GM18861 (cell line): ENCODE measurements at regions not wholly inside any gene's neighbourhood (a gene's known extent, or its start where the extent isn't known, plus 50 kb on each side); places are given as distances from the start of the nearest gene placed in this dataset.

Source experiments
- ATAC-seq: cut with Tn5 transposase; IDR thresholded peaks from one replicate; pipeline ENCODE4 v1.9.1; 2021; ENCODE audit not compliant: unreplicated experiment

DNA sequence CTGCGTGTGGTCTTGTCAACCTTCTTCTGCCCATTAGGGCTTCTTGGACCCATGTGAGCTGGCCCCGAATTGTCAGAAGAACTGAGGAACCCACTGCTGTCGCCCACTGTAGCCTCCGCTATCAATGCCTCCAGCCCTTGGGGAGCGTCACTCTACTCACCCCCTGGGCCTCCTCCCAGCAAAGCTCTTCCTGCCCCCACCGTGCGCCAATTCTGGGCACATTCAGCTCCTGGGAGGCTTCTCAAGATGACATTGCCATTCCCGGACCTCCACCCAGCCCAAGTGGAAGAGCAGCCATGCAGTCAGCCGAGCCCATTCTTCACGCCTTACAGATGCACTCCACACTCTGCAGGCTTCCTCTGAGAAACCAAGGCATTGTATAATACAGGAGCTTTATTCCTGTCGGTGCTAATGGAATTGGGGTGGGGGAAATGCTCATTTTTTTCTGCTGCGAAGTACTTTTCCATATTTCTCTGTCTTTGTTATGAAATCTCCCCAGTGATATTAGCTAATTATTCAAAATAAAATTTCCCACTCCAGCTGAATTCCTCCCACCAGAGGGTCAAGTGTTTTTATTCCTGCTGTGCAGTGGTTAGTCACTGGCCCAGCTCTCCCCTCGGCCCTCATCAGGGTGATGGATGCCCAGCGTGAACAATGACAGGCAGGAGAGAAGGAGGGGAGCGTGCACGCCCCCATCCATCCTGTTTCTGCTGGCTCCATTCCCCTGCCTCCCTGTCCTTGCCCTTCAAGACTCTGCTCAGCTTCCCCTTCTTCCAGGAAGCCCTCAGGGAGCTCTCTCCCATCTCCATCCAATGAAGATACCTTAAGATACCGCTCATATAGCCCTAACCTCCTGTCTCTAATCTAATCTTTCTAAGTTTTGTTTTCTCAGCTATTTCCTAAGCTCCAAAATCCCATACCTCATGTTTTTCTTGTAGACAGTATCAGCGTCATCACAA, 87.7 kb downstream of the C16orf95 start:
- no peak for ATAC-seq

DNA sequence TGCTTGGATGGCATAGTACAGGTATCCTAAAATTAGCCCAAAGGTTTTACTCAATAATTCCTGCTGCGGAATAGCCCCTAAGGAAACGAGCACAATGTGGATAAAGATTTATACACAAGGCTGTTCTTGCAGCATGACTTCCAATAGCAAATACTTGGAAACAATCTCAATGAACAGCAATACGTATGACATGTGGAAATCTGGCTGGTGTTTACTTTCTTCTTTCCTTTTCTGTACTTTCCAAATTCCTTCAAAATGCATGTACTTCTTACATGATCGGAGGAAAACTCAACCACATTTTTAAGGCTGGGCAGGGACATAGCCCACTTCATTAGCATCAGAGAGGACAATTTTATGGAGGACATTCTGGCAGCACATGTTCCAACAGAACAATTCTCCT, 86.6 kb downstream of the C16orf95 start:
- ATAC-seq: no peak

DNA sequence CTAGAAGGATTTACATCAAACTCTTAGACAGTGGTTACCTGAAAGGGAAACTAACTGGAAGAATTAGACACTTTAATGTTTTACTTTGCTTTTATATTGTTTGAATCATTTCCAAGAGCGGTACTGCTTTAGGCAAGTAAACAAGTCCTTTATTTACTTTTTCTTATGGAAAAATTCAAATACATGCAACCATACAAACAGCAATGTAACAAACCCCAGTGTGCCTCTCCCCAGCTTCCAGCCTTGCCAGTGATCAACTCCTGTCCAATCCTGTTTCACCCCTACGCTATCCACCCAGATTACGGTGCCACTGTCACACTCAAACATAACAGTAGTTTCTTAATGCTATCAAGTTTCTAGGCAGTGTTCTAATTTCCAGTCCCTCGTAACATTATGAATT, 85.9 kb downstream of the C16orf95 start:
- no peak for ATAC-seq

DNA sequence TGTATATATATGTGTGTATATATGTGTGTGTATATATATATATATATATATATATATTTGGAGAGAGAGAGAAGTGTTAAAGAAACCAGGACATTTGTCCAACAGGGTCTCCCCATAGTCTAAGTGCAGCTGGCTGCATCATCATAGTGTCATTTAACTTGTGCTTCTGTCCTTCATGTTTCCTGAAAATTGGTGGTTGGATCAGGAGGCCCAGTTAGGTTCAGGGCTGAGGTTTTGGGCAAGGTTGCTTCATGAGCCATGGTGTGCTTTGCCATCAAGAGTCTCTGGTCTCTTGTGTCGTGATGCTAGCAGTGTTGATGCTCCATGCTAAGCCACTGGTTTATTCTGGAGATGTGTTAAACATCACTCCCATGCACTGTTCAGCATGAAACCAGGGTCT, 85.3 kb downstream of the C16orf95 start:
- ATAC-seq: no peak

GRCh38 chr16:87233928-87234327, 83.3 kb downstream of the C16orf95 start:
- ATAC-seq: no peak

- ATAC-seq: no peak
Observed at GRCh38 chr16:87234601-87235000, 82.6 kb downstream of the C16orf95 start.

DNA sequence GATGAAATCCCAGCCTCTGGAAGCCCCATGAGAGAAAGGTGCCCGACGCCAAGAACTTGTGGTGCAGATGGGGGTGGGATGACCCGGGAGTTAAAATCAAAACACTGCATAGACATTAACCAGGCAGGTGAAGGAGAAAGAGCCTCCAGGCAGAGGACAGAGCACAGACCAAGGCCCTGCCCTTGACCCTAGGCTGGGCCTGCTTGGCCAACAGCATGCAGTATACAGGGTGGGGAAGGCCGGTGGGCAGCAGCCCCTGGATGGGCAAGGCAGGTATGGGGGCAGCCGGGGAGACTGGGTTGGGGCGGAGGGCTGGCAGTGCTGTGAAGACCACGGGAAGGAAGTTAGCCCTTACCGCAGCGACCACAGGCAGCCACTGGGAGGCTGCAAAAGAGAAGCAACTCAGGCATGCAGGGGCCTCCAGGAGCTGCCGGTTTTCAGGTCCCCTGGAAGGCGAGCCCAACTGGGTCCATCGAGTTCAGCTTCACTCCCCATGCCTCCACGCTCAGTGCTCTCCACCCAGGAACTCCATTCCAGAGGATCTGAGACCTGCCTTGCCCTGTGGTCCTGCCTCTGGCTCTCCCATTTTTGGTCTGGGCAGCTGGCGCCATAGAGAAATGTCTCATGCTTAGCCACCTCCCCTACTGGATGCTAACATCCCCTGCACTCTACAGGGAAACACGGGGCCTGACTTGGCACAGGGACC, 81.2 kb downstream of the C16orf95 start:
- no peak for ATAC-seq

DNA sequence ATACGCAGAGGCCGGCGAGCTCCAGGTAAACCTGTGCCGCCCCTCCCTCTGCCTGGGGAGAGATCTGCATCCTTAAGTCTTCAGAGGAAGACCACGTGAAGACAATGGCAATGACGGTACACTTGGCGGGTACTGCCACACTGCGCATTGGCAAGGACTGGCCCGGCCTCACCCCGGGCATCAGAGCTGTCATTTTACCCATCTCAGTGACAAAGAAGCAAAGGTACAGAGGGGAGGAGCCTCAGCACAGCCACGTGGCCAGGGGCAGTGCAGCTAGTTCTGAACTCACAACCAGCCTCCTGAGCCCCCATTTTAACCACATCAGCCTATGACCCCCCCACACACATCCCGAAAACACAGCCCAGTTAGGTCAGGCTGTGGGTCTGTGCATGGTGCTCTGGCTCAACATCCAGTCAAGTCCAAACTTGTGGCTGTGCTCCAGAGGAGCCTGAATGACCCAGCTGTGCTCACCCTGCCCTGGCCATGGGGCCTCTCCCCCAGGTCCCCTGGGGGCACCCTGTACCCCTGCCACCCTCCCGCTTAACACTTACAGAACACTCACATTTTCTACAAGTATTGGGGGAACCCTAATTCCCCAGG, 80.6 kb downstream of the C16orf95 start:
- ATAC-seq: no peak

DNA sequence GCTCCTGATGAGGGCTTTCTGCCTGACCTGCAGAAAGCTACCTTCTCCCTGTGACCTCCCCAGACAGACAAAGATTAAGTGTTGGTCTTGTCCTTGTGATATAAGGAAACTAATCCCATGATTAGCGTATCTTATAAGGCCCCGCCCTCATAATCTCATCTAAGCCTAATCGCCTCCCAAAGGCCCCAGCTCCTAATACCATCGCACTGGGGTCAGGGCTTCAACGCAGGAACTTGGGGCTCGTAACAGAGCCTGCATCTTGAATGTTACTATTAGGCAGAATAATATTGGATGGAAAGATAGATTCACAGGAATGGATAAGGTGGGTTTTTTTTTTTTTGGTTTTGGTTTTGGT, 78.9 kb downstream of the C16orf95 start:
- ATAC-seq: no peak

DNA sequence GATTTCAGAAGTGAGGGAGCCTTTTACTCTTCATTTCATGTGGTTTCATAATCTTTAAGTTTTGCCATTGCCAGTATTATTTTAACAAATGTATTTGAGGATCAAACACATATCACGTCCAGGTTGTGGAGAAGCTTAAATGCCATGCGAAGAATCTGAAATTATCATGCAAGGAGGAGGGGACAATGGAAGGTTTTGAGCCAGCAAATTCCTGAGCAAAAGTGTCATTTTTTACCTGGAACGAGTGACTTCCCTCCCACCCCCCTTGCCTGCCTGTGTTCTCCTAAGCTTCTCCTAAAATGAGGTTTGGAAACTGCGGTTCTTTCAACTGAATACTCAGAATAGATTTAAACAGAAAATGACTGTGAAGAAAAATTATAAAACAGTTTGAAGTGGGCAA, 77.6 kb downstream of the C16orf95 start:
- no peak for ATAC-seq

- no peak for ATAC-seq
Observed at GRCh38 chr16:87240211-87241136, 76.7 kb downstream of the C16orf95 start.

- ATAC-seq: no peak
Observed at GRCh38 chr16:87241137-87241771, 75.9 kb downstream of the C16orf95 start.

DNA sequence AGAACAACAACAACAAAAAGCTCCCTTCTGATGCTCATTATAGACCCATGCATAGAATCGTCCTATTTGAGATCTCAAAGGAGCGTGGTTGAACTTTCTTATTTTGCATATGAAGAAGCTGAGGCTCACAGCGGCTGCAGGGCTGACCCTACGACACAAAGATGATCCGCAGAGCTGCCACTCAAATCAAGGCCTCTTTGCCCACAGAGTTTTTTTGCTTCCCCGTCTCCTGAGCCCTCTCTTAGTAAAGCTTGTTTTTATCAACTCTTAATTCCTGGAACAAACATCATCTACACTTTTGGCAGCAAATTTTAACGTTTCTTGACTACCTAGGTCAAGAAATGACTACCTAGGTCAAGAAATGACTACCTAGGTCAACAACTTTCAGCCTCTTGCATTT, 73.7 kb downstream of the C16orf95 start:
- no peak for ATAC-seq

DNA sequence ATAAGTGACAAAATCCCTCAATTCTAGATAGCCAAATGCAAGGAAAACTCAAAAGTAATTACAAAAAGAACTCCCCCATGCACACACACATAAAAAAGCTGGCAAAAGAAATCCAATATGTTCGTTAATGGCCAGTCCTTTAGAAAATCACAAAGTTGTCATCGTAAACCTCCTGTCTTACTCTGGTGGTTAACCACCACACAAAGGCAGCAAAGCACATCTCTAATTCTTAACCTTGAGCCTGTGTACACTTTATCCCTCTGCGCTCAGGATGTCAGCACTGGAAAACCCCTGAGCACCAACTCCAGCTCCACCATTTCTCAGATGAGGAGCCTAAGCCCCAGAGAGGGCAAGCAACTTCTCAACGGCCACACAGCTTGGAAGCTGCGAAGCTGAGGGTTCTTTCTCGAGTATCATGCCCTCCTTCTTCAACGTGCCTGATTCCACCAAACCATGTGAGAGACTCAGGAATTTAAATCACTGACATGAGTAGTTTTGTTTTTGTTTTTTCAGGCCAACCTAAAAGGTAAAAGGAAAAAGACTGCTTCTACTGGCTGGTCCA, 72.5 kb downstream of the C16orf95 start:
- ATAC-seq: no peak

- no peak for ATAC-seq
Observed at GRCh38 chr16:87245511-87245910, 71.7 kb downstream of the C16orf95 start.

GRCh38 chr16:87246269-87247065, 70.7 kb downstream of the C16orf95 start:
- ATAC-seq: no peak

DNA sequence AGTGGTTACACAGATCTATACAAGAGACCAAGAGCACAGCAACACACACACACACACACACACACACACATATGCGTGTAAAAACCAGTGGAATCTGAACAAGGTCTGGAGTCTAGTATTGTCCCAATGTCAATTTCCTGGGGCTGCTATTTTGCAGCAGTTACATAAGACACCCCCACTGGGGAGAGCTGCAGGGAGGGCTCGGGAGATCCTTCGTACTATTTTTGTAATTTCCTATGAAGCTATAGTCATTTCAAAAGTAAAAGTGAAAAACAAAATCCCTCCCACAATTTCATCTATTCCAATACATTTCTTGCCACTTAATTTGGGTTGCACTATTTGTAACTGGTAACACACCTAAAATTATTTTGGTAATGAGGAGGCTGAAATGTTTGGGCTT, 68.5 kb downstream of the C16orf95 start:
- ATAC-seq: no peak

GRCh38 chr16:87249425-87249824, 67.8 kb downstream of the C16orf95 start:
- no peak for ATAC-seq

- no peak for ATAC-seq
Observed at GRCh38 chr16:87250431-87250960, 66.7 kb downstream of the C16orf95 start.
